GM13977 (cell line): ENCODE measurements at regions not wholly inside any gene's neighbourhood (a gene's known extent, or its start where the extent isn't known, plus 50 kb on each side); places are given as distances from the start of the nearest gene placed in this dataset.

Source experiments
- DNase-seq: peaks from one replicate; pipeline ENCODE4 v3.0.0; 2012; ENCODE audit warnings: low spot score
- in situ Hi-C: fragments of 300-500 bp; cut with MboI; formaldehyde crosslinking; loops from one replicate; pipeline ENCODE4 v1.12.0; 2022; ENCODE audit warnings: low sequenced_read_pairs, low pct_unique_long_range_greater_than_20kb, mixed read lengths, inconsistent platforms; ENCODE audit not compliant: unreplicated experiment
- TF ChIP-seq, protein P1 (sequence below): IDR thresholded peaks from 2 replicates; pipeline ENCODE4 v1.5.1; 2012; ENCODE audit warnings: mild to moderate bottlenecking, control low read depth; ENCODE audit not compliant: insufficient read depth; ENCODE audit errors: extremely low read depth, missing control alignments

DNA sequence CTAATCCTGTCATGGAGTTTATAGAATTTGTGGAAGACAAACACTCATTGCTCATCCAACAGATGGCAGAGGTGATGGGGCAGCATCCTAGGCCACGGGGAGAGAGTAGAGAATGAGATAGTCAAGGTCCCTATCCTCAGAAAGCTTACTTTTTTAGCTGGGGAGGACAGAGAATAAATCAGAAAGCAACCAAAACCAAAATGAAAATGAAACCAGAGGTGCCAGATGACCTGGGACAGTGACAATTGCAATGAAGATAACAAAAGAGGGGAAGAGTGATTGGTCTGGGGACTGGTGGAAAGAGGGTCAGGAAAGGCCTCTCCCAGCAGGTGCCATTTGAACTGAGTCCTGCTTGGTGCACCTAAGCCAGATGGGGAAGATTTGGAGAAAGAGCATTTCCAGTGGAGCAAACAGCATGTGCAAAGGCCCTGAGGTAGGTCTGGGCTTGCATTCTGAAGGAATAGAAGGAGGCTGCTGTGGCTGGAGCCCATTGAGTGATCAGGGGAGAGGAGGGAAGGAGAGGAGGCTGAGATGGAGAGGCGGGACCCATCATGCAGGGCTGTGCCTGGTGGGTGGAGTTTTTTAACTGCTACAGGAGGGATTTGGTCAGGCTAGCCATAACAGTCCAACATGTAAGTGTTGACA lies 164.1 kb downstream of the RPS24 start:
- TF ChIP-seq, protein P1, sequence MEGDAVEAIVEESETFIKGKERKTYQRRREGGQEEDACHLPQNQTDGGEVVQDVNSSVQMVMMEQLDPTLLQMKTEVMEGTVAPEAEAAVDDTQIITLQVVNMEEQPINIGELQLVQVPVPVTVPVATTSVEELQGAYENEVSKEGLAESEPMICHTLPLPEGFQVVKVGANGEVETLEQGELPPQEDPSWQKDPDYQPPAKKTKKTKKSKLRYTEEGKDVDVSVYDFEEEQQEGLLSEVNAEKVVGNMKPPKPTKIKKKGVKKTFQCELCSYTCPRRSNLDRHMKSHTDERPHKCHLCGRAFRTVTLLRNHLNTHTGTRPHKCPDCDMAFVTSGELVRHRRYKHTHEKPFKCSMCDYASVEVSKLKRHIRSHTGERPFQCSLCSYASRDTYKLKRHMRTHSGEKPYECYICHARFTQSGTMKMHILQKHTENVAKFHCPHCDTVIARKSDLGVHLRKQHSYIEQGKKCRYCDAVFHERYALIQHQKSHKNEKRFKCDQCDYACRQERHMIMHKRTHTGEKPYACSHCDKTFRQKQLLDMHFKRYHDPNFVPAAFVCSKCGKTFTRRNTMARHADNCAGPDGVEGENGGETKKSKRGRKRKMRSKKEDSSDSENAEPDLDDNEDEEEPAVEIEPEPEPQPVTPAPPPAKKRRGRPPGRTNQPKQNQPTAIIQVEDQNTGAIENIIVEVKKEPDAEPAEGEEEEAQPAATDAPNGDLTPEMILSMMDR = no peak
- no peak for DNase-seq
- in situ Hi-C loops = no loop called here

DNA sequence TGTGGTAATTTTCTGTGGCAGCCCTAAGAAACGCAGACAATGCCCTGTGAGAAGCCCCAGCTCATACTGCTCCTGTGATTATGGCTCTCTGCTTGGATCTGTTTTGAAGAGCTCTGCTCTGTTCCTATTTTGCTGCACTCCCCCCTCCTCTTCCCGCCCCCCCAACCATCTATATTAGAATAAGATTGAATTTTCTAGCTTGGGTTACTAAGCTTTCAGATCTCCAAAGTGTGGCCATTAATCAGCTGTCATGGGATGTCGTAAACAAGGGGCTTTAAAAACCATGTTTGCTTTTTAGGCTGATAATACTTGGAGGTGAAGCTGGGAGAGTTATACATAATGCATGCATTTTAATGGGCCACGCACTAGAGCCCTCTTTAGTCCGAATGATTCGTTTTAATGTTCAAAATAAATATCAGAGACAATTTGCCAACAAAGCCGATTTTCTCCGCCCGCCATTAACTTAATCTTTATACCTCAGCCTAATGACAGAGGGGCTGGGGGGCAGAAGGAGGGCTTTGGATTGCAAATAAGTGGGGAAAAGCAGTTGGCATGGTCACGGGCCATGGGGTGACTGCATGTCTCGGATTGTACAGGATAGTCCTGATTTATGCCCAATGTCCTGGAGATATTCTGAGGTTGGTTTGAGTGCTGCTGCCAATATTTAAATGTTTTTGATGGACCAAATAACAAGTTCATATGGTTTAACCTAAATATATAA lies 165.5 kb downstream of the RPS24 start:
- TF ChIP-seq, protein P1 = no peak
- DNase-seq = no peak
- in situ Hi-C loops = no loop called here

GRCh38 chr10:78199759-78200158 lies 166.1 kb downstream of the RPS24 start:
- no peak for DNase-seq
- TF ChIP-seq, protein P1 = no peak
- in situ Hi-C loops = no loop called here

DNA sequence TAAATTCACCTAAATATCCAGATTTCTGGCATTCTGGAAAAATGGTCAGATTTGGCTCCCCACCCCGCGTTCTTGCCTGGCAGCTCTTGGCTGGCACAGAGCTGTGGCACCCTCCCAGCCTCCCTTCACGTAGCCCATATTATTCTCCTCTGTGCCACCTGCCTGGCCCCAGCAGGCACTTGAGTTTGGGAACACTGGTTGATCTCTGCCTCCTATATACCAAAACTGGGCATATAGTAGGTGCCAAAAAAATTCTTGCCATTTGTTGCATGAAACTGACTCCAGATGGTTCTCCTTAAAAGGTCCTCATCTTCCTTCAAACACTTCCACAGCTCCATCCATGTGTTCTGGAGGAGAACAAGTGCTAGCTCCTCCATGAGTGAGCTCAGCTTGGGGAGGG lies 167.0 kb downstream of the RPS24 start:
- DNase-seq = no peak
- in situ Hi-C loops = no loop called here
- TF ChIP-seq, protein P1 = no peak

DNA sequence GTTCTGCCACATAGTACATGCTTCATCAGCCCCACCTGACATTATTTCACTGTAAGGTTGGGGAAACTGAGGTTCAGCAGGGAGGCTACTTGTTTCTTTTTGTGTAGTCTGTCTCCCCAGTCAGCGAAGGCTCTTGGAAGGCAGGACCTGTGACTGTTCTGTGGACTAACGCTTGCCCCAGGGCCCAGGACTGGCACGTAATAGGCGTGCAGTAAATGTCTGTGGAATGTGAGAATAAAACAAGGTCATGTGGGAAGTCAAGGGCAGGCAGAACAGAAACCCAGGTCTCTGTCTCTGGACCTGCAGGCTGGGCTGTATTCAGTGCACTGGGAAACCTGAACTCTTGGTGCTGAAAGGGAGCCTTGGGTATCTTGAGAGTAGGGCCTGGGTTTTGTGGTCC lies 168.7 kb downstream of the RPS24 start:
- TF ChIP-seq, protein P1 = no peak
- in situ Hi-C loops = no loop called here
- DNase-seq = no peak

DNA sequence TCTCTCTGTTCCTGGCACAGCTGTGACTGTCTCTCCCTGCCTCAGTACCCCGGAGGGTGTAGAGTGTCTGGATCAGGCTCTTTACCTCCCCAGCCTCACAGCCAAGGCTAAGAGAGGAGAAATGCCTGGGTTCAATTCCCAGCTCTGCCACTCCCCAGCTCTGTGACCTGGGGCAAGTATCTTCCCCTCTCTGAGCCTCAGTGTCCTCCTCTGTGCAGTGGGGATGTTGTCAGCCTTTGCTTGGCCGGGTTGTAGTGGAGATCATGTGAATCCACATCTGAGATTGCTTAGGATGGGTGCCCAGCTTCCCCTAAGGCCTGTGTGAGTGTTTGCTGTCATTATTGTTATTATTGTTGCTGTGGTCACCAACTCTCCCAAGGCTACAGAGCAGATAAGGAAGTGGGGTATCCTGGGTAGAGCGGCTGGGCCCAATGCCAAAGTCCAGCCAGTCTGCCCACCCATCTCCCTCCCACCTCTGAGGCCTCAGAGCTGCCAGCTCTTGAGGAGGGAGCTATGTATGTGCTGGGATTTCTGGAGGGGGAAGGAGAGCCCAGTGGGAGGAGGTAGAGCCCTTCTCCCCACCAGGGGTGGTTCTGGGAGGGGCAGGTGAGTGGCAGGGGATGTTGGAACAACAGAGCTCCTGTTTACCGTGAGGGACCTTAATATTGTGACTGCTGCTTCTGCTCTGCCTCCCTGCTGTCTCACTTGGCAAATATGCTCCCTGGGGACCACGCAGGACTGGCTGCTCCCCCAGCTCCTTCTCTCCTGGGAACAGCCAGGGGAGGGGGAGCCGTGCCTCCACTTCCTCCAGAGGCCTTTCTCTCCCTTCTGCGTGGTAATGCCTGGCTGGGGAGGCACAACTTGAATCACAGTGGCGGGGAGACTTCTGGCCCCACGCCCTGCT lies 170.5 kb downstream of the RPS24 start:
- TF ChIP-seq, protein P1 = no peak
- in situ Hi-C loops = no loop called here
- DNase-seq = no peak
